ENCODE measurements at regions not wholly inside any gene's neighbourhood (a gene's known extent, or its start where the extent isn't known, plus 50 kb on each side); places are given as distances from the start of the nearest gene placed in this dataset.
A peak's percentile ranks its signal among the peaks of the same experiment; 100 is the strongest.

DNA sequence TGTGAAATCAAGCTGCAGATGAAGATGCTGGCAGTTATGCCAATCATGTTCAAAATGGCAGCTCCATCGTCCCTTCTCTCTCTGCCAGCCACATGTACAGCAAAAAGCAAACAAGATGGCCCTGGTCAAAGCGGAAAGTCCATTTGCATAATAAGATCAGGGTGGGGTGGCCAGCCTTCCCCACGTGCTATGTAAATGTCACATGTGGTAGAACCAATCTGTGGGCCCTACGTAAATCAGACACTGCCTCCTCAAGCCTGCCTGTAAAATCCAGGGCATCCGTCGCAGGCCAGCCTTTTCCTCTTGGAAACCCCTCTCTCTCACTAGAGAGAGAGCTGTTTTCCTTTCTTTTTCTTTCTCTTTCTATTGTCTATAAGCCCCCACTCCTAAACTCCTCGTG is 243.5 kb upstream of the KBTBD8 start:
- no peak for DNase-seq

DNA sequence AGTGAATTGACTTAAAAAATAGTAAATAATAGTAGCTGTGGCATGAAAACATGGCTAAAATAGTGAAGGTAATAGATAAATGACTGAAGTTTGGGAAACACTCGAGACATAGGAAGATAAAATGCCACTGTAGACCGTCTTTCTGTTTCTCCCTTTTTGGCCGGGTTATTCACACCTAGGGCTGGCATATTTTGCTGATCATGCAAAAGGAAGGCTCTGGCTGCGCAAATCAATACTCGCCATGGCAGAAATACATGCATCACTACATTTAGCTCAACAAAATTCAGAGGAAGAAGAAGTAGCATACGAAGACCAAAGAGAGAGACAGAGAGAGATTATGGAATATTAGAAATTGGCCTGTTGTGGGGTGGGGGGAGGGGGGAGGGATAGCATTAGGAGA is 242.2 kb upstream of the KBTBD8 start:
- DNase-seq, result no peak

- no peak for DNase-seq
Measured at GRCh38 chr3:66756468-66757036, 241.6 kb upstream of the KBTBD8 start.

DNA sequence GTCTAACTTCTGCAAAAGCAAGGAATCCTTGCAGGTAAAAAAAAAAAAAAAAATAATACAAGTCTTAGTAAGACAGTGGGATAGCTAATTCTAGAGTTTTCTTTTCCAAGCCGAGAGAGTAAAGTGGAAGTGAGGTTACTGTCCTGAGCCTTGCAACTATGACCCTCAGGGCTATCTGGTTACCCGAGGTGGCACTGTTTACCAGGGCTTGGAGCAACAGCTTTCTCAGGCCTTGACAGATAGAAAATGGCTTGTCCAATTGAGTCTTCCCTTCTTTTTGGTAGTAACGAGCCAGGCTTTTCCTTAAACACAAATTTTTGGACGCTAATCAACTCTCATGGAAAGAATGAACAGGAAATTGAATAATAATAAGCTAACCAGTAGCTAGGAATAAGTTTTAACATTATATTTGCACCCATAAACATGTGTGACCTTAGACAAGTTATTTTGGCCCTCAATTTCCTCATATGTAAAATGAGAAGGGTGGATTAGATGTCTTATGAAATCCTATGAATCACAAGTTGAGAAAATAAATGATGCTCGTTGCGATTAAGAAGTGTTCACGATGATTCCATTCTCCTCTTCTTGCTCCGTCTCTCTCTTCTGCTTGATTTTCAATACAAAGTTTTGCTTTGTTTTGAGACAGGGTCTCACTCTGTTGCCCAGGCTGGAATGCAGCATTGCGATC is 236.9 kb upstream of the KBTBD8 start:
- DNase-seq, result no peak

GRCh38 chr3:66762916-66763693 is 235.0 kb upstream of the KBTBD8 start:
- DNase-seq, result no peak

DNA sequence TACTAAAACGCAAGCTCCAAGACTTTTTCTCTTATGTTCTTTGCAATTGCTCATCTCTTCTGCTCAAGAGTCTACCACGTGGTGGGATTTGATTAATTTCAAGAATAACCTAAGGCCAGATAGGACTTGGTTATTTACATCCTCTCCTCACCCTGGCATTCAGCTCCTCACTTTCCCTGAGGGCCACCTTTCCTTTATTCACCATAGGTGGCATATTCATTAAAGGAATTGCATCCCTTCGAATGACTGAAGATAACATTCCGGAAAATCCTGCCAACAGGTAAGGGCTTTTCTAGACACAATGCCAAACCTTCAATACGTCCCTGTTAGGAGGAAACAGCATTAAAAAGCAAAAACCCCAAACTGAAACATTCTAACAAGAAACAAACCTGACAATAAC is 220.0 kb upstream of the KBTBD8 start:
- DNase-seq, result no peak

DNA sequence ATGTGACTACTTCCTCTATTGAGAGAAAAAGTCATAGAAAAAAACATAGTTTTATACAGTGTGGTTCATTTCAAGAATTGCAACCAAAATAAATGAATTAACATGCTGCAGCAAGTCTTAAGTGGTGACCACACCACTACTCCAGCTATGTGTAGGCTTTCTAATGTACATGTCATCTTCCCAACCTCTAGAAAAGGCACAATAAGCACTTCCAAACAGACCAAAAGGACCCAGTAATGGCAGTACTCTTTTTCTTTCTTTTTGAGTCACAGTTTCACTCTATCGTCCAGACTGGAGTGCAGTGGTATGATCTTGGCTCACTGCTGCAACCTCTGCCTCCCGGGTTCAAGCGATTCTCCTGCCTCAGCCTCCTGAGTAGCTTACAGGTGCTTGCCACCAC is 219.3 kb upstream of the KBTBD8 start:
- DNase-seq, result no peak

GRCh38 chr3:66785191-66785909 is 212.8 kb upstream of the KBTBD8 start:
- DNase-seq, result no peak

DNA sequence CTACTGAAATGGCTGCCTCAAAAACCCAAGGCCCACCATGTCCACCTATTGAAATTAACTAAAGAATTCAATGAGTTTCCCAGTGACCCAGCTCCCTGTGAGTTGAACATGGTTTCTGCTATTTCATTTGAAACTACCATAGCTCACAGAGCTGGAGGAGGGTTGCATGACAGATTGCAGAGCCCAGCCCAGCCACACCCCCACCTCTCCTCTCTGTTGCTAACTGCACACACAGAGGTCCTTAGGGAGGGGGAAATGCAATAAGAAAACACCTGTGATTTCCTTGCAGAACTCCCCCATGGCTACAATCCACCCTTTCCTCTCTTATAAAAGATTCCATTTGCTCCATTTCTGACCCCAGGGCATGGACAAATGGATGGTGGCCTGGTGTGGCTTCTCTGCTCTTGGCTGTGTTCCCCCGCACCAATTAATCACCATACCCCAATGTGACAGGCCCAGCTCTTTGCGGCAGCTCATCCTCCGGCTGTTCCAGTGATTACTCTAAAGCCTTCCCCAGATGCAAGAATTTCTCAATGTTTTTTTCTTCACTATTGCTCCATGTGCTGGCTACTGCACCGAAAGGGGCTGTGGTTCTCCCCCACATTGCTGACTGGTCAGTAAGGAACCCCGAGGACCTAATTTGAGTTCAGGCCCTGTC is 208.4 kb upstream of the KBTBD8 start:
- DNase-seq, result no peak

- no peak for DNase-seq
Measured at GRCh38 chr3:66792086-66792485, 206.0 kb upstream of the KBTBD8 start.

GRCh38 chr3:66795365-66795764 is 202.7 kb upstream of the KBTBD8 start:
- peak; percentile 46 for DNase-seq

- no peak for DNase-seq
Measured at GRCh38 chr3:66796343-66796742, 201.8 kb upstream of the KBTBD8 start.

- DNase-seq, result peak; percentile 57
Measured at GRCh38 chr3:66797889-66798560, 200.1 kb upstream of the KBTBD8 start.

DNA sequence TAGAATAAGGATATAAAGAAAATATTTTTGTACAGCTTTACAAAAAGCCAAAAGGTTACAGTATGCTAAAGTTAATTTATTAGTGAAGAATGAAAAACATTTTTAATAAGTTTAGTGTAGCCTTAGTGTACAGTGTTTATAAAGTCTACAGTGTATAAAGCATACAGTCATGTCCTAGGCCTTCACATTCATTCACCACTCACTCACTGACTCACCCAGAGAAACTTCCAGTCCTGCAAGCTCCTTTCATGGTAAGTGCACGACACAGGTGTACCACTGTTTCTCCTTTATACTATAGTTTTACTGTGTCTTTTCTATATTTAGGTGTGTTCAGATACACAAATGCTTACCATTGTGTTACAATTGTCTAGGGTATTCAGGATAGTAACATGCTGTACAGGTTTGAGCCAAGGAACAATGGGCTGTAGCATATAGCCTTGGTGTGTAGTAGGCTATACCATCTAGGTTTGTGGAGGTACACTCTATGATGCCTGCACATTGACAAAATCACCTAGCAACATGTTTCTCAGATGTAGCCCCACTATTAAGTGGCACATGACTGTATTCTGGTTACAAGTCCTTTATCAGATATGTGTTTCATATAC is 197.1 kb upstream of the KBTBD8 start:
- DNase-seq, result peak; percentile 30

DNA sequence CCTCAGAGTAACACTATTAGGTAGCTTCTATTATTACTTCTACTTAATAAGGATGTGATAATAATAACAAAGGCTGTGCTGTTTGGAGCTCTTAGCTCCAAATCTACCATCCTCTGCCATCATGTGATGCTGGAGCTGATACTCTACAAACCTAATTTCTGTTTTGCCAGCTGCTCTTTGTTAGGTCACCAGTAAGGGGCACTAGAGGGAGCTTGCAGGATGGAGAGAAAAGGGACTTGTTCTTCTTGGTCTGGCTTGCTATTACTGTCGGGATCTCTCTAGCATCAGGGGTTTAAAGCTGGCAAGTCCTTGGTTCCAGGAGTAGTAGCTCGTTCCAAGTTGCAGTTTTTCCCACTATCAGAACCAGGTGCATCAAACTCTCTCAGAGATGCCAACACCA is 194.9 kb upstream of the KBTBD8 start:
- no peak for DNase-seq

DNA sequence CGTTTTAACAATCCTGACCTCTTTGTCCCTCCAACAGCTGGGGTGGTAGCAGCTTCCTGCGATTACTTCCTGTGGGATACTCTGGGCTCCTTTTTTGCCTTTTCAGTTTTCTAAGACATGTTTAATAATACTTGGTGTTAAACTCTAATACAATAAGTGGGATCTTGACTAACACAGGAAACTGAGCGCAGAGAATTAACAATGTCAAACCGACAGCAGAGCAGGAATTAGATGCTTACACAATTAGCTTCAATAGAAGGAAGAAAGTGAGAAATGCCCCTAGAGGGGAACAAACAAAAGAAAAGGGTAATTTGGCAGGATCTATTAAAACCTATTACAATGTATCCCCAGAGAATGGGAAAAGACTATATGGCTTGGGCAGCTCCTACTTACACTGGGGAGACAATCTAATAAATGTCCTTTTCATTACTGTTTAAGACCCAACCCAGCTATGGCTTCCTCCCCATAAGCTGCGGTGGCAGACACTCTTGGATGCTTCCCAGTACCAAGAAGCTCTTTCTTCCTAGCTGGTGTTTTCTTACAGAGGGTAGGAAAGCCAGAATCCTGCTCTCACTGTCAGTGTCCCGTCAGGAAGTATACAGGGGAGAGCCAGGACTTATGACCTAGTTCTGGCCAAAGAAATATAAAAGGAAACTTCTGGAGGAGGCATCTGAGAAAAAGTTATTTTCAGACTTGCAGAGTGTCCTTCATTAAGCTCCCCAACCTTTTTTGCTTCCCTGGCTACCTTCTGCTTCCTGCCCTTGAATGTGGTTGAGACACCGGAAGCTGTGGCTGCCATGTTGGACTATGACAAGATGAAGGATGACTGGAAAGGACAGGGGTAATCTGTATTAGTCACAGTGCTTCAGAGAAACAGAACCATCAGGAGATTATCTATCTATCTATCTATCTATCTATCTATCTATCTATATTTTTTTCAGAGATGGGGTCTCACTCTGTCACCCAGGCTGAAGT is 194.1 kb upstream of the KBTBD8 start:
- DNase-seq, result no peak

- no peak for DNase-seq
Measured at GRCh38 chr3:66808891-66809594, 189.1 kb upstream of the KBTBD8 start.

GRCh38 chr3:66809595-66809958 is 188.5 kb upstream of the KBTBD8 start:
- DNase-seq, result no peak

DNA sequence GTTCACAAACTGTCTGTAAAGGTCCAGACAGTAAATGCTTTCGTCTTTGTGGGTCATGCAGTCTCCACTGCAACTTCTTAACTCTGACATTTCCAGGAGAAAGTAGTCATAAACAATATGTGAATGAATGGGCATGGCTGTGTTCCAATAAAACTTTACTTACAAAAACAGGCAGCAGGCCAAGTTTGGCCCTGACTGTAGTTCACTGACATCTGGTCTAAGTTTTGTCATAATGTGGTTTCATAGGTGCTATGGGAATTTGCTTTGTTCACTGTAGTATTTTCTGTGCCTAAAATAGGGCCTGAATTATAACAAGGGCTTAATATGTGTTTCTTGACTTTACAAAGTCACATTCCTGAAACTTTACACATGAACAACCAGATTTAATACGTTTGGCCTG is 186.0 kb upstream of the KBTBD8 start:
- DNase-seq, result peak; percentile 77

DNA sequence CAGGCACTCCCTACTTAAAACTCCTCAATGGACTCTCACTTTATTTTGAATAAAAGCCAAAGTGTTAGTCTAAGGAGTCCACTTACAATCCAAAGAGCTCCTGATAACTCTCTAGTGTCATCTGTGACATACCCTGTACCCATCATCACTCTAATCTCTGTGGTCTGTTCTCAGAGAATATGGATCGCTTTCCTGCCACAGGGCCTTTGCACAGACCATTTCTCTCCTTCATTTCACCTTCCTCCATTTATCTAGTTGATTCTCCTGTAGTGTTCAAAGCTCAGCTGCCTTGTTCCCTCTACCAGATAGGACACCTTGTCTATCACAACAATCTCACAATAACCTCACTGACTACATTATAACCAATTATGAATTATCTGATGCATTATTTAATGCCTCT is 185.4 kb upstream of the KBTBD8 start:
- no peak for DNase-seq

Data from fibroblast of skin of right biceps (primary cell).